ENCODE measurements at regions not wholly inside any gene's neighbourhood (a gene's known extent, or its start where the extent isn't known, plus 50 kb on each side); places are given as distances from the start of the nearest gene placed in this dataset.

DNA sequence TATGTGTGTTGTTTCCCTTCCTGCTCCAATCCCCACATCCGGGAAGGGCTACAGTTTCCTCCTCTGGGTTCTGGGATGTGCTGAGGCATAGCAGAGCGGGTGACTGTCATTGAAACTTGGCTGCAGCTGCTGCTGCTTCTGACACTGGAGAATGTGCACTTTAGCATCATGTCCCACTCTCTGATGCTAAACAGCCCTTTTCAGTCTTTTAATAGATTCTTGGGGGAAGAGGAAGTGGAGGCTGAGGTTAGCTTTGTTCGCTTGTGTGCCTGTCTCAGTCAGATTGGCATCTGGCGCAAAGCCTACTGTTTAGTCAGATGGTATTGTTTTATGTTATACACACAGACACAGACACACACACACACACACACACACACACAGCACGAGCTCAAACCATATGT, 136.5 kb upstream of the RND3 start:
- no peaks in the 10 kb centered on the region for H3K36me3 ChIP-seq
- no peak overlapping the region for H3K27ac Mint-ChIP-seq
- no peaks in the 10 kb centered on the region for H4K20me1 ChIP-seq (ENCODE audit: low read depth)
- H3K9ac ChIP-seq, result no peak overlapping the region
- no peak for DNase-seq (ENCODE audit: low spot score)
- peak overlapping the region; percentile 26 for H2AFZ ChIP-seq (replicated peaks)
- peaks cover 14% of the 10 kb centered on the region for H3K4me1 ChIP-seq
- H3K9me3 ChIP-seq (ENCODE audit: low read depth), result no peaks in the 10 kb centered on the region
- peaks cover 26% of the 10 kb centered on the region for H3K4me1 Mint-ChIP-seq
- H3K36me3 Mint-ChIP-seq, result no peaks in the 10 kb centered on the region
- no peak overlapping the region for H3K27ac ChIP-seq
- TF ChIP-seq, protein P1, sequence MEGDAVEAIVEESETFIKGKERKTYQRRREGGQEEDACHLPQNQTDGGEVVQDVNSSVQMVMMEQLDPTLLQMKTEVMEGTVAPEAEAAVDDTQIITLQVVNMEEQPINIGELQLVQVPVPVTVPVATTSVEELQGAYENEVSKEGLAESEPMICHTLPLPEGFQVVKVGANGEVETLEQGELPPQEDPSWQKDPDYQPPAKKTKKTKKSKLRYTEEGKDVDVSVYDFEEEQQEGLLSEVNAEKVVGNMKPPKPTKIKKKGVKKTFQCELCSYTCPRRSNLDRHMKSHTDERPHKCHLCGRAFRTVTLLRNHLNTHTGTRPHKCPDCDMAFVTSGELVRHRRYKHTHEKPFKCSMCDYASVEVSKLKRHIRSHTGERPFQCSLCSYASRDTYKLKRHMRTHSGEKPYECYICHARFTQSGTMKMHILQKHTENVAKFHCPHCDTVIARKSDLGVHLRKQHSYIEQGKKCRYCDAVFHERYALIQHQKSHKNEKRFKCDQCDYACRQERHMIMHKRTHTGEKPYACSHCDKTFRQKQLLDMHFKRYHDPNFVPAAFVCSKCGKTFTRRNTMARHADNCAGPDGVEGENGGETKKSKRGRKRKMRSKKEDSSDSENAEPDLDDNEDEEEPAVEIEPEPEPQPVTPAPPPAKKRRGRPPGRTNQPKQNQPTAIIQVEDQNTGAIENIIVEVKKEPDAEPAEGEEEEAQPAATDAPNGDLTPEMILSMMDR (IDR thresholded peaks at IDR 0.05), result no peak
- TF ChIP-seq EZH2phosphoT487 (IDR thresholded peaks at IDR 0.05), result no peak
- no peak for TF ChIP-seq EZH2 (IDR thresholded peaks at IDR 0.05)
- peaks cover 9% of the 10 kb centered on the region for H3K9me3 Mint-ChIP-seq
- H3K4me3 Mint-ChIP-seq, result no peak overlapping the region
- H3K79me2 ChIP-seq (ENCODE audit: low read depth), result no peaks in the 10 kb centered on the region
- H3K27me3 ChIP-seq, result no peaks in the 10 kb centered on the region
- H3K27me3 Mint-ChIP-seq (ENCODE audit: insufficient read depth, low read depth), result peaks cover 7% of the 10 kb centered on the region
- peaks cover 5% of the 10 kb centered on the region for H3F3A ChIP-seq (ENCODE audit: low read depth)
- H3K4me2 ChIP-seq, result no peak overlapping the region
- no peak overlapping the region for H3K4me3 ChIP-seq

DNA sequence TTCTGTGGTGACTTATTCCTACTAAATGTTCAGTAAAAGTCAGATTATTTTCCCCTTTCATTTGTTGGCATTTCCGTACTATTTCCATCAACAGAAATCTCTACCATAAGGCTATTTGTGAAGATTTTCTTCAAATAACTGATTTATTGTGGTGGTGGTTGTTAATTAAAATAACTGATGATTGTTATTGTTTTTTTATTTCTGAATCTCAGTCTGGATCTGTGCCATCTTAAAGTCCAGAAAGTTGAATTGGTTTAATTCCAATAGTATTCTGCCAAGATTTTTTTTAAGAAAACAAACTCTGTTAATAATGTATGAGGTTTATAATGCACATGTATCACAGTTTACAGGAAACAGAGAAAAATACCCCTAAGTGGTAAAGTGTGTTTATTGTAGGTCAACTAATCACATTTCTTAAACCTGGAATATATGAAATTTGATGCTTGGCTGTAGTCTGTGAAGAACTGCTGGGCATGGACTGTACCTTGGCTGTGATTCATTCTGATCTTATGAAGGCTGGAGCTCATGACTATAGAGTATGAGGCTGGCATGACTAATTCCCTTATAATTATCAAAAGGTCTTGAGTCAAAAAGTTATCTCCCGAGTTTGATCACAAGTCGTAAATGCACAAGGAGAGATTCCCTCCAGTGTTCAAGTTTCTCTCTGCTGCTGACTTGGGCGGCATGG, 134.2 kb upstream of the RND3 start:
- H4K20me1 ChIP-seq (ENCODE audit: low read depth), result no peaks in the 10 kb centered on the region
- TF ChIP-seq, protein P1 (IDR thresholded peaks at IDR 0.05), result no peak
- no peak for TF ChIP-seq EZH2phosphoT487 (IDR thresholded peaks at IDR 0.05)
- no peak for TF ChIP-seq EZH2 (IDR thresholded peaks at IDR 0.05)
- no peak overlapping the region for H3K4me3 ChIP-seq
- H3K9me3 ChIP-seq (ENCODE audit: low read depth), result no peaks in the 10 kb centered on the region
- Mint-ChIP-seq H3K27ac (peak overlapping the region; percentile 32), H3K36me3 (no peaks in the 10 kb centered on the region), H3K4me3 (no peak overlapping the region), H3K27me3 (ENCODE audit: insufficient read depth, low read depth) (no peaks in the 10 kb centered on the region), H3K4me1 (peaks cover 20% of the 10 kb centered on the region), H3K9me3 (peaks cover 6% of the 10 kb centered on the region)
- DNase-seq (ENCODE audit: low spot score), result no peak
- no peak overlapping the region for H3K4me2 ChIP-seq
- H3F3A ChIP-seq (ENCODE audit: low read depth), result no peaks in the 10 kb centered on the region
- peaks cover 2% of the 10 kb centered on the region for H3K4me1 ChIP-seq
- H3K27ac ChIP-seq, result no peak overlapping the region
- no peak overlapping the region for H3K9ac ChIP-seq
- H3K27me3 ChIP-seq, result no peaks in the 10 kb centered on the region
- H2AFZ ChIP-seq (replicated peaks), result no peak overlapping the region
- no peaks in the 10 kb centered on the region for H3K79me2 ChIP-seq (ENCODE audit: low read depth)
- no peaks in the 10 kb centered on the region for H3K36me3 ChIP-seq

DNA sequence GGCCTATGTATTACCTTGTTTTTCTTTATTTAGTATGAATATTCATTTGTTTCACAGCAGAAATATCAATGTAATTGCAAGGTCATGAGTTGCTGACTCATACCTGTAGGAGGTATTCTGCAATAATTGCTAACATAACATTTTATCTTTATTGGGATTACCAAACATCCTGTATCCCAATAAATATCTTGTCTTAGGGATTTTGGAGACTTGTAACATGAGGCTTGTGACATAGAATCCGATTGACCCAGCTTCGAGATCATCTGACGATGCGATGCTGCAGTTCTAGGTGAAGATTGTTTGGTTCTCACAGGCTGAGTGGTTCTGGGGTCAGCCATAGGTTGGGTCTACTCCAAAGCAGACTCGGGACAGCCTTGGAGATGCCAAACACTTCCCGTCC, 133.4 kb upstream of the RND3 start:
- Mint-ChIP-seq H3K4me1 (peaks cover 20% of the 10 kb centered on the region), H3K4me3 (no peak overlapping the region), H3K36me3 (no peaks in the 10 kb centered on the region), H3K27ac (no peak overlapping the region), H3K27me3 (ENCODE audit: insufficient read depth, low read depth) (peaks cover 3% of the 10 kb centered on the region), H3K9me3 (peaks cover 4% of the 10 kb centered on the region)
- H4K20me1 ChIP-seq (ENCODE audit: low read depth), result no peaks in the 10 kb centered on the region
- no peak overlapping the region for H3K27ac ChIP-seq
- H2AFZ ChIP-seq (replicated peaks), result no peak overlapping the region
- no peaks in the 10 kb centered on the region for H3K4me1 ChIP-seq
- H3K4me2 ChIP-seq, result no peak overlapping the region
- TF ChIP-seq, protein P1 (IDR thresholded peaks at IDR 0.05), result no peak
- TF ChIP-seq EZH2 (IDR thresholded peaks at IDR 0.05) (no peak), EZH2phosphoT487 (IDR thresholded peaks at IDR 0.05) (no peak)
- no peaks in the 10 kb centered on the region for H3F3A ChIP-seq (ENCODE audit: low read depth)
- no peak overlapping the region for H3K9ac ChIP-seq
- H3K27me3 ChIP-seq, result no peaks in the 10 kb centered on the region
- no peaks in the 10 kb centered on the region for H3K36me3 ChIP-seq
- H3K9me3 ChIP-seq (ENCODE audit: low read depth), result no peaks in the 10 kb centered on the region
- no peak overlapping the region for H3K4me3 ChIP-seq
- no peak for DNase-seq (ENCODE audit: low spot score)
- H3K79me2 ChIP-seq (ENCODE audit: low read depth), result no peaks in the 10 kb centered on the region
